GM10248 (cell line): ENCODE measurements at regions not wholly inside any gene's neighbourhood (a gene's known extent, or its start where the extent isn't known, plus 50 kb on each side); places are given as distances from the start of the nearest gene placed in this dataset.

Experiments
- CTCF ChIA-PET: fragments of 300-600 bp; sonication (Branson Sonifier 250); formaldehyde crosslinking; extraction: SDS; loops from one replicate; lab custom pipeline; 2021; ENCODE audit warnings: antibody characterized with exemption; lab: Yijun Ruan, JAX
- POLR2A ChIA-PET: fragments of 350-650 bp; sonication (Branson Sonifier 250); formaldehyde crosslinking; extraction: SDS; loops from one replicate; lab custom pipeline; 2020; ENCODE audit warnings: antibody characterized with exemption; lab: Yijun Ruan, JAX
- DNase-seq: peaks from one replicate; pipeline ENCODE4 v3.0.0; 2012; ENCODE audit errors: extremely low spot score
- TF ChIP-seq, protein P1 (sequence below): IDR thresholded peaks from 2 replicates; pipeline ENCODE4 v1.5.1; 2012; ENCODE audit warnings: mild to moderate bottlenecking, low read depth; ENCODE audit errors: extremely low read depth, missing control alignments, control extremely low read depth

DNA sequence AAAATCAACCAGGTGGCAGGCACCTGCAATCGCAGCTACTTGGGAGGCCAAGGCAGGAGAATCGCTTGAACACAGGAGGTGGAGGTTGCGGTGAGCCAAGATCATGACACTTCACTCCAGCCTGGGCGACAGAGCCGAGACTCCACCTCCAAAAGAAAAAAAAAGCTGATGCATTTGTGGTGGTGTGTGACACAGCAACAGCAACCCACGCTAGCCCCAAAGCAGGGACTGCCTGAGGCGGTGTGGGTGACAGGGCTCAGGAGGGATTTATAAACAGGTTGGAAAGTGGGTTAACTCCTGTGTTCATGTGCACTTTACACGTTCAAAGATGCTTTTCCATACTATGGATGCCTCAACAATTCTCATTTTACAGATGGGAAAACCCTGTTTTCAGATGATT is 395.9 kb upstream of the PODXL start:
- ChIA-PET CTCF (no interaction called here), POLR2A (no interaction called here)
- DNase-seq: no peak
- TF ChIP-seq, protein P1, sequence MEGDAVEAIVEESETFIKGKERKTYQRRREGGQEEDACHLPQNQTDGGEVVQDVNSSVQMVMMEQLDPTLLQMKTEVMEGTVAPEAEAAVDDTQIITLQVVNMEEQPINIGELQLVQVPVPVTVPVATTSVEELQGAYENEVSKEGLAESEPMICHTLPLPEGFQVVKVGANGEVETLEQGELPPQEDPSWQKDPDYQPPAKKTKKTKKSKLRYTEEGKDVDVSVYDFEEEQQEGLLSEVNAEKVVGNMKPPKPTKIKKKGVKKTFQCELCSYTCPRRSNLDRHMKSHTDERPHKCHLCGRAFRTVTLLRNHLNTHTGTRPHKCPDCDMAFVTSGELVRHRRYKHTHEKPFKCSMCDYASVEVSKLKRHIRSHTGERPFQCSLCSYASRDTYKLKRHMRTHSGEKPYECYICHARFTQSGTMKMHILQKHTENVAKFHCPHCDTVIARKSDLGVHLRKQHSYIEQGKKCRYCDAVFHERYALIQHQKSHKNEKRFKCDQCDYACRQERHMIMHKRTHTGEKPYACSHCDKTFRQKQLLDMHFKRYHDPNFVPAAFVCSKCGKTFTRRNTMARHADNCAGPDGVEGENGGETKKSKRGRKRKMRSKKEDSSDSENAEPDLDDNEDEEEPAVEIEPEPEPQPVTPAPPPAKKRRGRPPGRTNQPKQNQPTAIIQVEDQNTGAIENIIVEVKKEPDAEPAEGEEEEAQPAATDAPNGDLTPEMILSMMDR: no peak

DNA sequence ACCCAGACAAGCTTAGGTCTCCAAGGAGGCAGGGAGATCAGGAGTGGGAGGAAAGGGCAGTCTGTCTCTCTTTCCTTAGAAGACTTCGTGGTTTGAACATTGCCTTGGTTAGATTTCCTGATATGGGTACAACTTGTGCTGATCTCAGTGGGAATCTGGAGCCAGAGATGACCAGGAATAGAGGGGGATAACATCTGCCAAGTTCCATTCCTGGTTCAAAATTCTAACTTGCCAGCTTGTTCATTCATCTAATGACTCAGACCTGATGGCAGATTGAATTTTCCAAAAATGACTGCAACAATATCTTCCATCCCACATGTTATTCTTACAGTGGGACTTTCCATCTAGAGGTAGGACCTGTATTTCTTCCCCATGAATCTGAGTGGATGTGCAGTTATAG is 394.3 kb upstream of the PODXL start:
- no peak for DNase-seq
- ChIA-PET CTCF (interaction anchor here (1.1 kb wide), 1 partner anchor 111 kb away, joined by 3 read pairs; no protein-coding TSS in a partner anchor), POLR2A (no interaction called here)
- TF ChIP-seq, protein P1: no peak

DNA sequence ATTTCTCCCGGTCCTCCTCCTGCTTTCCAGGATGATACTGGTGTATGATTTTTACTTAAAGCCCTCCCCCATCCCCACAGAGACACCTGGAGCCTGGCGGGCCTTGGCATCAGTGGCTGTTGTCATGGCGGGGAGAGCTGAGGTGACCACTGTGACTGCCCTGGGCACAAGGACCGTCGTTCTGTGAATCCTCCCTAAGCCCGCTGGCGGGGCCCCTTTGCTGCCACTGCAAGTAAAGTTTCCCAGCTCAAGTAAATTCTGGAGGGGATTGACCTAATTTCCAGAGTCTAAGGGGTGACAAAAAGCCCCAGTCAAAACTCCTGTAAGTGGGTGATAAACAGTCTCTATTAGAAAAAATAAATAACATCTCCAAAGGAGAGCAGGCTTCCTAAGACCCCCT is 393.2 kb upstream of the PODXL start:
- DNase-seq: no peak
- TF ChIP-seq, protein P1: no peak
- CTCF ChIA-PET: interaction anchor here (1.4 kb wide), 1 partner anchor 15 kb away, joined by 3 read pairs; no protein-coding TSS in a partner anchor
- POLR2A ChIA-PET: no interaction called here

DNA sequence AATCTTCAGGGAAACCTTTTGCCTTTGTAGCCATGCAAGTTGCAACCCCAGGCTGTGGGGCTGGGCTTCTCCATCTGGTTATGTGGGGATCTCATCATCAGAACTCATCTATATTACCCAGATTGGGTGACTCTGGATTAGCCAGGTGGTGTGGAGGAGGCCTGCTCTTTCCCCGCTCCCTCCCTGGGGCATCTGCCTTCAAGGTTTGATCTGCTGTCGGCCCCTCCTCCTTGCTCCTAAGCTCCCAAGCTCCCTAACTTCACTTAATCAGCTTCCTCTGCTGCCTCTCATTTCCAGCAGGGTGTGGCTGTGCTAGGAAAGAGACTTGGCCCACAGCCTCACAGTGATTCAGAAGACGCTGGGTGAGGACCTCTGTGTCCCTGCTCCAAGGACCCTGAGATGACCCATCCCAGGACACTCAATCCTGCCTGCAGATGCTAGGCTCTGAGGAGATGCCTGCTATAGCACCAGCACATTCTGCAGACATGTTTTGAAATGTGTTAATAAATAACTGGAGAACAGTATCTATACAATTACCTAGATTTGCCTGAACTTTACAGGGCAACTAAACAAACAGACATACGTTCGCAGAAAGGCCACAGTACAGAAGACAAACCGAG is 392.1 kb upstream of the PODXL start:
- CTCF ChIA-PET: interaction anchor here (1.4 kb wide), 1 partner anchor 14 kb away, joined by 3 read pairs; no protein-coding TSS in a partner anchor
- TF ChIP-seq, protein P1: no peak
- POLR2A ChIA-PET: no interaction called here
- no peak for DNase-seq

DNA sequence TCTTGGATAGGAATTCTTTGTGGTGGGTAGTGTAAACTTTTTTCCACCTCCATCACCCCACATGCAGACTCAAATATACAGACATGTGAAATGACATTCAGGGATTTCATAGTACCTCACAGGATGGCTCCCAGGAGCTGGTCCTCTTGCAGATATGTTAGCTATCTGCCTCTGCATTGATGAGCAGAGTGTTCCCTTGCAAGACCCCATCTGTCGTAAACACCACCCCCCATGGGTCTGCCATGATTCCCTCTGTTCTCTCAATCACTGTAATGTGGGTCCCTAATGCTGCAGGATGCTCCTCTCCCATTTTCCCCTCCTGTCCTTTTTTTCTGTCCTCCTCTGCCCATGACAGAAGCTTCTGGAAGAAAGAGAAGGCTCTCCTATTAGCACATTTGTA is 391.2 kb upstream of the PODXL start:
- POLR2A ChIA-PET: no interaction called here
- no peak for DNase-seq
- CTCF ChIA-PET: no interaction called here
- TF ChIP-seq, protein P1: no peak

DNA sequence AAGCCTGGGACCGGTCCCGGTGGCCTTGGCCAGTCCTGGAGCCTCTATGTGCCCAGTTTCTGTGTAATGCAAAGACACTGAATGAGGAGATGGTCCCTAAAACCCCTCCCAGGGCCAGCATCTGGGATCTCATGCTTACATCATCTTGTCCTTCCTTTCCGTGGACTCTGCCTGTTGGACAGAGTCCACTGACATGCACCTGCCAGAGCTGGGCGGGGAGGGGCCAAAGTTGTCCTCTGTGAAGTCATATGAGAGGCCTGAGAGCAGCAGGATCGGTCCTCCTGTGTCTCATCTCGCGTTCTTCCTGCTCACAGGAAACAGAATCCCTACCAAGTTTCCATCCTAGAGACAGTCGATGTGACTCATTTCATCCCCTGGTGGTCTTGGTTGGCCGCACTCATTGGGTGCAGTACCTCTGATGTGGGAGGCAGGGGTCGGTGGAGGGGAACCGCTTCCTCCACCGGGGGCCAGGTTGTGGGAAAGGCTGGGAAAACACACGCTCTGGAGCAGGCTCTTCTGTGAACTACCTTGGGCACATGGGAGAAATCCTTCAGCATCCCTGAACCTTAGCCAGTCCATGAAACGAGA is 389.6 kb upstream of the PODXL start:
- TF ChIP-seq, protein P1: no peak
- ChIA-PET POLR2A (no interaction called here), CTCF (interaction anchor here (1.2 to 2.0 kb wide), 7 partner anchors 14 to 634 kb away, joined by 3 to 12 read pairs (median 4); no protein-coding TSS in a partner anchor)
- no peak for DNase-seq
